ENCODE measurements at regions not wholly inside any gene's neighbourhood (a gene's known extent, or its start where the extent isn't known, plus 50 kb on each side); places are given as distances from the start of the nearest gene placed in this dataset.
A peak's percentile ranks its signal among the peaks of the same experiment; 100 is the strongest.

DNA sequence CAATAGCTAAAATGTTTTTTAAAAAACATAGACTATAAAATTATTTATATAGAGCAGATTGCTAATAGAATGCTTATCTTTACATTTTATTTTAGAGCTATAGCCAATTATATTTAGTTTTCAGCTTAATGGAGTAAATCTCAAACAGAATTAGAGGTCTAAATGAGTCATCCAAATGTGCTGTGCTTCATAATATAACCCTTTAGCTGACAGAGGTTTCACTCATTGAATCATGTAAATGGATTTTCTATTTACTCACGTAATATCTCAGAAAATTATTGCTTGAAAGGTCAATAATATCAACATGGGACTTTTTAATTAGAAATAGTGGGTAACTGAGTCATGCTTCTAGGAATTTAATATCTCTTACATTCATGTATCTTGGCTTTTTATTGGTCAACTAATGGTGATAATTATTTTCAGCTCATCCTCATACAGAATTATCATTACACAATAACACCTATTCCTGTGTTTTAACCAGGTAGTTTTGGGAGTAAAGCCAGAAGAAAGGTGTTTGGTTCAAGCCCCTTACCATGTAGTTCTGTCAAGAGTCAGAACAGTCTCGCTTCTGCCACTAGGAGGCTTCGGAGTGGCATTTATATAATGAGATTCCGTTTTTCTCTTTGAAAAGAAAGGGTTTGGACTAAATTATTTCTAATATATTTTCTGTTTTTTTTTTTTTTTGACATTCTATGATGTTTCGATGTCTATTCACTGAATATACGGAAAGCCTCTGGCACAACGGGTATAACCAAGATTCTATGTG, 217.6 kb downstream of the CDH7 start:
- Mint-ChIP-seq H3K27me3 (ENCODE audit: insufficient read depth, unreplicated experiment) (peaks cover 30% of the 10 kb centered on the region), H3K36me3 (ENCODE audit: insufficient read depth, unreplicated experiment) (no peaks in the 10 kb centered on the region), H3K4me3 (ENCODE audit: unreplicated experiment) (no peak overlapping the region), H3K9me3 (ENCODE audit: unreplicated experiment) (no peaks in the 10 kb centered on the region), H3K27ac (ENCODE audit: low read depth, unreplicated experiment) (no peak overlapping the region), H3K4me1 (ENCODE audit: insufficient read depth, unreplicated experiment) (no peaks in the 10 kb centered on the region)
- ChIA-PET POLR2A (no interaction called here), CTCF (interaction anchor here (0.6 to 1.3 kb wide), 4 partner anchors 12 to 1235 kb away, joined by 3 to 4 read pairs (median 3); no protein-coding TSS in a partner anchor)
- TF ChIP-seq, protein P1, sequence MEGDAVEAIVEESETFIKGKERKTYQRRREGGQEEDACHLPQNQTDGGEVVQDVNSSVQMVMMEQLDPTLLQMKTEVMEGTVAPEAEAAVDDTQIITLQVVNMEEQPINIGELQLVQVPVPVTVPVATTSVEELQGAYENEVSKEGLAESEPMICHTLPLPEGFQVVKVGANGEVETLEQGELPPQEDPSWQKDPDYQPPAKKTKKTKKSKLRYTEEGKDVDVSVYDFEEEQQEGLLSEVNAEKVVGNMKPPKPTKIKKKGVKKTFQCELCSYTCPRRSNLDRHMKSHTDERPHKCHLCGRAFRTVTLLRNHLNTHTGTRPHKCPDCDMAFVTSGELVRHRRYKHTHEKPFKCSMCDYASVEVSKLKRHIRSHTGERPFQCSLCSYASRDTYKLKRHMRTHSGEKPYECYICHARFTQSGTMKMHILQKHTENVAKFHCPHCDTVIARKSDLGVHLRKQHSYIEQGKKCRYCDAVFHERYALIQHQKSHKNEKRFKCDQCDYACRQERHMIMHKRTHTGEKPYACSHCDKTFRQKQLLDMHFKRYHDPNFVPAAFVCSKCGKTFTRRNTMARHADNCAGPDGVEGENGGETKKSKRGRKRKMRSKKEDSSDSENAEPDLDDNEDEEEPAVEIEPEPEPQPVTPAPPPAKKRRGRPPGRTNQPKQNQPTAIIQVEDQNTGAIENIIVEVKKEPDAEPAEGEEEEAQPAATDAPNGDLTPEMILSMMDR (IDR thresholded peaks at IDR 0.05; ENCODE audit: unreplicated experiment), result peak; percentile 19
- BruUV-seq (replicated peaks), result no TSS peak
- intact Hi-C loops (cut with micrococcal nuclease), result loop anchor here (10.0 kb wide), 1 partner anchor 526 kb away; no protein-coding TSS in a partner anchor
- peak; percentile 13 for DNase-seq (ENCODE audit: unreplicated experiment)

GRCh38 chr18:65955747-65956146, 204.9 kb downstream of the CDH7 start:
- ChIA-PET POLR2A (no interaction called here), CTCF (no interaction called here)
- TF ChIP-seq, protein P1 (IDR thresholded peaks at IDR 0.05; ENCODE audit: unreplicated experiment), result no peak
- no peaks in the 10 kb centered on the region for H3K4me1 Mint-ChIP-seq (ENCODE audit: insufficient read depth, unreplicated experiment)
- H3K27me3 Mint-ChIP-seq (ENCODE audit: insufficient read depth, unreplicated experiment), result peaks cover 42% of the 10 kb centered on the region
- no peak for DNase-seq (ENCODE audit: unreplicated experiment)
- H3K27ac Mint-ChIP-seq (ENCODE audit: low read depth, unreplicated experiment), result no peak overlapping the region
- BruUV-seq (replicated peaks), result no TSS peak
- H3K36me3 Mint-ChIP-seq (ENCODE audit: insufficient read depth, unreplicated experiment), result no peaks in the 10 kb centered on the region
- no peaks in the 10 kb centered on the region for H3K9me3 Mint-ChIP-seq (ENCODE audit: unreplicated experiment)
- intact Hi-C loops (cut with micrococcal nuclease), result no loop called here
- H3K4me3 Mint-ChIP-seq (ENCODE audit: unreplicated experiment), result no peak overlapping the region

DNA sequence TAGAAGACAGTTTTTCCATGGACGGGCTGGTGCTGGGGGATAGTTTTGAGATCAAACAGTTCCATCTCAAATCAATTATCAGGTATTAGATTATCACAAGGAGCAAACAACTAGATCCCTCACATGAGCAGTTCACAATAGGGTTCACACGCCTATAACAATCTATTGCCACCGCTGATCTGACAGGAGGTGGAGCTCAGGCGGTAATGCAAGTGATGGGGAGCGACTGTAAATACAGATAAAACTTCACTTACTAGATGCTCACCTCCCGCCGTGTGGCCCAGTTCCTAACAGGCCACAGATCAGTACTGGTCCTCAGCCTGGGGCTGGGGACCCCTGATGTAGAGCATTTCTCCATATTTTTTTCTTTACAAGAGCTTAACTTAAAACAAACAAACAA, 203.6 kb downstream of the CDH7 start:
- Mint-ChIP-seq H3K36me3 (ENCODE audit: insufficient read depth, unreplicated experiment) (no peaks in the 10 kb centered on the region), H3K4me3 (ENCODE audit: unreplicated experiment) (no peak overlapping the region), H3K27me3 (ENCODE audit: insufficient read depth, unreplicated experiment) (peaks cover 28% of the 10 kb centered on the region), H3K9me3 (ENCODE audit: unreplicated experiment) (no peaks in the 10 kb centered on the region), H3K4me1 (ENCODE audit: insufficient read depth, unreplicated experiment) (no peaks in the 10 kb centered on the region), H3K27ac (ENCODE audit: low read depth, unreplicated experiment) (no peak overlapping the region)
- no peak for DNase-seq (ENCODE audit: unreplicated experiment)
- BruUV-seq (replicated peaks), result no TSS peak
- CTCF ChIA-PET, result interaction anchor here (0.6 kb wide), 2 partner anchors 10 to 1852 kb away, joined by 3 to 4 read pairs; no protein-coding TSS in a partner anchor
- TF ChIP-seq, protein P1 (IDR thresholded peaks at IDR 0.05; ENCODE audit: unreplicated experiment), result no peak
- POLR2A ChIA-PET, result no interaction called here
- intact Hi-C loops (cut with micrococcal nuclease), result no loop called here

DNA sequence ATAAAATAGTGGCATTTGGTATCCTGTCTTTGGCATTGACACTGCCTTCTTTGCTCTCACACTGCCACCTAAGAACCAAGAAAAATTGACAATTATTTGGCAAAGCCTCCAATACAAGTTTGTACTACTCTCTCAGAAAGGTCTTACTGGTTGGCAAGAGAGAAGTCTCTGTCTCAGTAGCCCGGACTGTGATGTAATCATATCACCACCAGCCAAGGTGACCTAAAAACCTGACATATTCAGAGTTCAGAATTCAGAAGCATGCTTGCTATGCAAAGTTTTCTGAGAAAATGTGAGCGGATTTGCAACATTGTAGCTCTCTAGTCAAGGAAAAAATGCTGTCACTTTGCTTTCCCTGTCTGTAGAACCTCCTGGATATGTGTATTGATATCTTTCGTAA, 196.0 kb downstream of the CDH7 start:
- intact Hi-C loops (cut with micrococcal nuclease), result no loop called here
- H3K4me3 Mint-ChIP-seq (ENCODE audit: unreplicated experiment), result no peak overlapping the region
- DNase-seq (ENCODE audit: unreplicated experiment), result no peak
- no peaks in the 10 kb centered on the region for H3K9me3 Mint-ChIP-seq (ENCODE audit: unreplicated experiment)
- H3K27me3 Mint-ChIP-seq (ENCODE audit: insufficient read depth, unreplicated experiment), result peaks cover 17% of the 10 kb centered on the region
- no TSS peak for BruUV-seq (replicated peaks)
- ChIA-PET POLR2A (no interaction called here), CTCF (no interaction called here)
- no peak overlapping the region for H3K27ac Mint-ChIP-seq (ENCODE audit: low read depth, unreplicated experiment)
- no peaks in the 10 kb centered on the region for H3K4me1 Mint-ChIP-seq (ENCODE audit: insufficient read depth, unreplicated experiment)
- no peaks in the 10 kb centered on the region for H3K36me3 Mint-ChIP-seq (ENCODE audit: insufficient read depth, unreplicated experiment)
- TF ChIP-seq, protein P1 (IDR thresholded peaks at IDR 0.05; ENCODE audit: unreplicated experiment), result no peak
